Effector memory CD4-positive, alpha-beta T cell (primary cell): ENCODE measurements at regions not wholly inside any gene's neighbourhood (a gene's known extent, or its start where the extent isn't known, plus 50 kb on each side); places are given as distances from the start of the nearest gene placed in this dataset.

Source experiments
- DNase-seq, 3 donors: peaks; one replicate each; pipeline ENCODE4 v3.0.0-alpha.2; 2020
- H3K27ac ChIP-seq: 2 replicates; pipeline ENCODE4 v1.7.0; 2013; ENCODE audit warnings: mild to moderate bottlenecking, low read length, moderate library complexity; ENCODE audit not compliant: insufficient read depth, poor library complexity, severe bottlenecking
- H3K27me3 ChIP-seq: replicated peaks from 2 replicates; pipeline ENCODE4 v1.7.0; 2013; ENCODE audit warnings: mild to moderate bottlenecking, low read length; ENCODE audit not compliant: insufficient read depth, control insufficient read depth, poor library complexity, severe bottlenecking
- H3K36me3 ChIP-seq: 2 replicates; pipeline ENCODE4 v1.7.0; 2013; ENCODE audit warnings: mild to moderate bottlenecking, low read length, moderate library complexity; ENCODE audit not compliant: control insufficient read depth, insufficient read depth
- H3K4me1 ChIP-seq: 2 replicates; pipeline ENCODE4 v1.7.0; 2013; ENCODE audit warnings: low read length, mild to moderate bottlenecking; ENCODE audit not compliant: control insufficient read depth, insufficient read depth, poor library complexity, severe bottlenecking
- H3K4me3 ChIP-seq: 2 replicates; pipeline ENCODE4 v1.7.0; 2013; ENCODE audit warnings: low read length, low read depth, mild to moderate bottlenecking; ENCODE audit not compliant: insufficient read depth, poor library complexity, severe bottlenecking
- H3K9me3 ChIP-seq: 2 replicates; pipeline ENCODE4 v1.7.0; 2013; ENCODE audit warnings: mild to moderate bottlenecking, low read length, moderate library complexity; ENCODE audit not compliant: control insufficient read depth

GRCh38 chr7:18230271-18230670 is 202.6 kb upstream of the PRPS1L1 start:
- DNase-seq = no peak
- Histone ChIP-seq H3K4me1 (no peaks in the 10 kb centered on the region), H3K27ac (no peak overlapping the region), H3K36me3 (no peaks in the 10 kb centered on the region), H3K9me3 (no peaks in the 10 kb centered on the region), H3K27me3 (no peaks in the 10 kb centered on the region), H3K4me3 (no peak overlapping the region)

DNA sequence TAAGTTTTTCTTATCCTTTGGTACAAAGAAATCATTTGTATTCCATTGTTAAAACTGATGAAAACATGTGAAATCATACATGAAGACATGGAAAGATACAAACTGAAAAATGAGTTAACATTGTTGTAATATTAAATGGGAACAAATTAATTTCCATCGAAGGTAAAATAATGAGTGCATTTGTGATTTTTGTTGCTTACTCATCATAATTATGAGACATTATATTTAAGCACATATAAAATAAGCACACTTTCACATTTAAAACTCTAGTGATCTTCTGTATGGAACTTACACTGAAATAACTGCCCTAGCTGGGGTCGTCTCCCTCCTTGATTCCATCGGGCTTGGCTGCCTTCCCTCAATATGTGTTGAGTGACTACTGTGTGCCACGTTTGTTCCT is 204.2 kb upstream of the PRPS1L1 start:
- no peak overlapping the region for H3K27ac ChIP-seq
- H3K27me3 ChIP-seq = no peaks in the 10 kb centered on the region
- no peaks in the 10 kb centered on the region for H3K36me3 ChIP-seq
- H3K4me1 ChIP-seq = no peaks in the 10 kb centered on the region
- no peaks in the 10 kb centered on the region for H3K9me3 ChIP-seq
- DNase-seq = no peak
- no peak overlapping the region for H3K4me3 ChIP-seq

DNA sequence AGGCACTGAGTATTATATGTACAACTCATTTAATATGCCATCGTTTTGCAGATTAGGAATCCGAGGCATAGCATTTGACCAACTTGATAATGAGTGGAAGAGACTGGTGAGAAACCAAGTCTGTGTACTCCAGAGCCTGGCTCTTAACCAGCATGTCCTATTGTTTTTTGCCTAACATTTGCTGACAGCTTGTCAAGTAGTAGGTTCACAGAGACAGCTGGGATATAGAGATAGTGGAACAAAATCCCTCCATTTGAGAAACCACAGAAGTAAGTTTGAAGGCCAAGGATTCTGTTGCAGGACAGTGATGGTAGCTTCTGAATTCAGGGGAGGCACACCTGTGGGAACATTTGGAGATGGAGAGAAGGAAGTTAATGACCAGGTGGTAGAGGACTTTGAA is 206.9 kb upstream of the PRPS1L1 start:
- no peaks in the 10 kb centered on the region for H3K27me3 ChIP-seq
- DNase-seq = no peak
- no peak overlapping the region for H3K27ac ChIP-seq
- no peaks in the 10 kb centered on the region for H3K9me3 ChIP-seq
- no peaks in the 10 kb centered on the region for H3K4me1 ChIP-seq
- no peaks in the 10 kb centered on the region for H3K36me3 ChIP-seq
- H3K4me3 ChIP-seq = no peak overlapping the region

GRCh38 chr7:18235819-18236218 is 208.2 kb upstream of the PRPS1L1 start:
- DNase-seq = no peak
- no peaks in the 10 kb centered on the region for H3K27me3 ChIP-seq
- H3K9me3 ChIP-seq = no peaks in the 10 kb centered on the region
- H3K4me1 ChIP-seq = no peaks in the 10 kb centered on the region
- no peak overlapping the region for H3K4me3 ChIP-seq
- H3K27ac ChIP-seq = no peak overlapping the region
- no peaks in the 10 kb centered on the region for H3K36me3 ChIP-seq

DNA sequence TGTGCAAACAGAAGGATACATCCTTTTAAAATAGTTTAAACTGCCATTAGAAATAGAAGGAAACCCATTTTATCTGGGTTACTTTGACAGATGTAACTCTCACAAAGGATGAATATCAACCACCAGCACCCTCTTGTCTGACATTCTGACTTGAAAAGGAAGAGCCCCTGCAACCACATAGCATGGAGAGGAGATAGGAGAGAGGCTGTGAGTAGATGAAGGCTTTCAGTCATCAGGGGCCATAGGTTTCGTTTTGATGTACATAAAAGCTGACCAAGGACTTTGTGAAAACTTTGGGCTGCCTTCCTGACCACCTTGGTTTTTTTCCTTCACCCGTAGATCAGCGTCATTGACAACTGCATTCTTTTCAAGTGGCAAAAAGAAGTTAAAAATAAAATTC is 211.6 kb upstream of the PRPS1L1 start:
- no peak for DNase-seq
- no peaks in the 10 kb centered on the region for H3K9me3 ChIP-seq

GRCh38 chr7:18241543-18242231 is 214.0 kb upstream of the PRPS1L1 start:
- no peak for DNase-seq
- no peak overlapping the region for H3K27ac ChIP-seq
- H3K4me3 ChIP-seq = no peak overlapping the region
- H3K9me3 ChIP-seq = no peaks in the 10 kb centered on the region
- H3K27me3 ChIP-seq = no peaks in the 10 kb centered on the region
- H3K4me1 ChIP-seq = no peaks in the 10 kb centered on the region
- H3K36me3 ChIP-seq = no peaks in the 10 kb centered on the region

More for the DNA sequence above, 211.6 kb upstream of the PRPS1L1 start:
- no peak overlapping the region for H3K27ac ChIP-seq
- H3K36me3 ChIP-seq = no peaks in the 10 kb centered on the region
- no peaks in the 10 kb centered on the region for H3K4me1 ChIP-seq
- H3K27me3 ChIP-seq = no peaks in the 10 kb centered on the region
- H3K4me3 ChIP-seq = no peak overlapping the region

- no peaks in the 10 kb centered on the region for H3K4me1 ChIP-seq
- no peak for DNase-seq
- no peaks in the 10 kb centered on the region for H3K27me3 ChIP-seq
- H3K27ac ChIP-seq = no peak overlapping the region
- H3K9me3 ChIP-seq = no peaks in the 10 kb centered on the region
- H3K36me3 ChIP-seq = no peaks in the 10 kb centered on the region
- no peak overlapping the region for H3K4me3 ChIP-seq
These were observed 216.1 kb upstream of the PRPS1L1 start for GRCh38 chr7:18243731-18244130.

DNA sequence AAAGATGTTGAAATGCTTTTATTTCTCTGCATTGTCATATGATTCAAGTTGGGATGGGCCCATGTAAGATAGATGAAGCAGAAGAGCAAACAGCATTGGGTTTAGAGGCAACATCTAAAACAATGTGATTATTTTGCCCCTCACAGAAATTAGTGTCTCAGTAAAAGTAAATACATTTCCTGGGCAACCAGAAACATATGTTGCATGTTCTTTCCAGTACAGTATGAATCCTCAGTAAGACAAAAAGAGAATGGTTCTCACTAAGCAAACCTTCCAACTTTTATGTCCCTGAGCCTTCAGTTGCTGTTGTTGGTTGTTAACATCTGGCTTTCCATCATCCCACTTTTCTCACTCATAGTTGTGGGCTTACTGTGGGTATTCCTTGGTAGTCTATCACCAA is 222.5 kb upstream of the PRPS1L1 start:
- DNase-seq = no peak
- H3K4me1 ChIP-seq = no peaks in the 10 kb centered on the region
- no peak overlapping the region for H3K4me3 ChIP-seq
- H3K9me3 ChIP-seq = no peaks in the 10 kb centered on the region
- H3K36me3 ChIP-seq = no peaks in the 10 kb centered on the region
- no peaks in the 10 kb centered on the region for H3K27me3 ChIP-seq
- H3K27ac ChIP-seq = no peak overlapping the region

- no peak for DNase-seq
- Histone ChIP-seq H3K4me3 (no peak overlapping the region), H3K36me3 (no peaks in the 10 kb centered on the region), H3K4me1 (no peaks in the 10 kb centered on the region), H3K27me3 (no peaks in the 10 kb centered on the region), H3K27ac (no peak overlapping the region), H3K9me3 (no peaks in the 10 kb centered on the region)
These were observed 230.1 kb upstream of the PRPS1L1 start for GRCh38 chr7:18257711-18258110.

DNA sequence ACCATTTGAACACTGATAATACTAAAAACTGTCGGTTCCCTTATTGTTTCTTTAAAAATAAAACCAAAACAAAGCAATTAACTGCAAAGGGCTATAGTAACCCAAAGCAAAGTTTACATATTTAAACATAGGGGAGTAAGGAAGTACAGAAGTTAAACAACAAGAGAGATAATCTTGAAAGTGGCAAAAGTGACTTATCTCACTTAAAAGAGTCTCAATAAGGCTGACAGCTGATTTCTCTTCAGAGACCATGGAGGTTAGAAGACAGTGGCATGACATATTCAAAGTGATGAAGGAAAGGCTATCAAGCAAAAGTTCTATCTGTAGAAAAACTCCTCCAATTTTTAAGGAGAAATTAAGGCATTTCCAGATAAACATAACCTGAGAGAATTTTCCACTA is 233.5 kb upstream of the HDAC9 start:
- Histone ChIP-seq H3K9me3 (no peaks in the 10 kb centered on the region), H3K36me3 (no peaks in the 10 kb centered on the region), H3K27me3 (no peaks in the 10 kb centered on the region), H3K27ac (no peak overlapping the region), H3K4me1 (no peaks in the 10 kb centered on the region), H3K4me3 (no peak overlapping the region)
- DNase-seq = no peak
